ENCODE measurements at regions not wholly inside any gene's neighbourhood (a gene's known extent, or its start where the extent isn't known, plus 50 kb on each side); places are given as distances from the start of the nearest gene placed in this dataset.
A peak's percentile ranks its signal among the peaks of the same experiment; 100 is the strongest.

DNA sequence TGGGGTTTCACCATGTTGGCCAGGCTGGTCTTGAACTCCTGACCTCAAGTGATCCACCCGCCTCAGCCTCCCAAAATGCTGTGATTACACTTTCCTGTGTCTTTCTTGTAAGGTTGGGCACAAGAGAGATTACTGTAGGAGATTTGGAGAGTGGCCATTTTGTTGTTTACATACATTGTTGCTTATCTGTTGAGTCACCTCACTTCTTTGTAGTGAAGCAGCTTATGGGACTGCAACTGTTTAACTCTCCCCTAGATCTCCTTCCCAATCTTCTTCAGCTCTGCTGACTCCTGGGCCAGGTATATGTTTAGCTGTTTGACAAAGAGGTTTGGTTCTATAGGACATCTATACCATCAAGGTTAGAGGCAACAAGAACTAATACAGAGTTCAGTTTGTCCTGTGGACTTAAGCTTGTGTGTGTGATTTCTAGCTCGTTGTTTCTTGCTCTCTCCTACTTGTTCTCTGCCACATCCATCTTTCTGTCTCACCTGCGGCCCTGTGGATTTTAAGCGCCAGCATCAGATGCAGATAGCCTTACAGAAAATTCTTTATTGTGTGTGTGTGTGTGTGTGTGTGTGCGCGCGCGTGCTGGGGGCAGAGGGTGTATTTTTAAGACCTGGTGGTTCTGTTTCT lies 95.4 kb downstream of the HAUS1 start (continued):
- TF ChIP-seq ZNF280A (IDR thresholded peaks at IDR 0.05; ENCODE audit: low read depth, partially characterized antibody) = no peak
- TF ChIP-seq, protein P1, sequence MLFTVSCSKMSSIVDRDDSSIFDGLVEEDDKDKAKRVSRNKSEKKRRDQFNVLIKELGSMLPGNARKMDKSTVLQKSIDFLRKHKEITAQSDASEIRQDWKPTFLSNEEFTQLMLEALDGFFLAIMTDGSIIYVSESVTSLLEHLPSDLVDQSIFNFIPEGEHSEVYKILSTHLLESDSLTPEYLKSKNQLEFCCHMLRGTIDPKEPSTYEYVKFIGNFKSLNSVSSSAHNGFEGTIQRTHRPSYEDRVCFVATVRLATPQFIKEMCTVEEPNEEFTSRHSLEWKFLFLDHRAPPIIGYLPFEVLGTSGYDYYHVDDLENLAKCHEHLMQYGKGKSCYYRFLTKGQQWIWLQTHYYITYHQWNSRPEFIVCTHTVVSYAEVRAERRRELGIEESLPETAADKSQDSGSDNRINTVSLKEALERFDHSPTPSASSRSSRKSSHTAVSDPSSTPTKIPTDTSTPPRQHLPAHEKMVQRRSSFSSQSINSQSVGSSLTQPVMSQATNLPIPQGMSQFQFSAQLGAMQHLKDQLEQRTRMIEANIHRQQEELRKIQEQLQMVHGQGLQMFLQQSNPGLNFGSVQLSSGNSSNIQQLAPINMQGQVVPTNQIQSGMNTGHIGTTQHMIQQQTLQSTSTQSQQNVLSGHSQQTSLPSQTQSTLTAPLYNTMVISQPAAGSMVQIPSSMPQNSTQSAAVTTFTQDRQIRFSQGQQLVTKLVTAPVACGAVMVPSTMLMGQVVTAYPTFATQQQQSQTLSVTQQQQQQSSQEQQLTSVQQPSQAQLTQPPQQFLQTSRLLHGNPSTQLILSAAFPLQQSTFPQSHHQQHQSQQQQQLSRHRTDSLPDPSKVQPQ (CRISPR knock-in tag; IDR thresholded peaks at IDR 0.05; ENCODE audit: borderline replicate concordance) = no peak
- TF ChIP-seq KLF13 (tag; IDR thresholded peaks at IDR 0.05; ENCODE audit: borderline replicate concordance, low read depth) = no peak
- no peak for TF ChIP-seq ZNF785 (CRISPR knock-in tag; IDR thresholded peaks at IDR 0.05)
- TF ChIP-seq CTBP1 (IDR thresholded peaks at IDR 0.05; ENCODE audit: borderline replicate concordance) = peak; percentile 74; the same call in 1 of the 2 replicates
- TF ChIP-seq ESRRB (CRISPR knock-in tag; IDR thresholded peaks at IDR 0.05; ENCODE audit: borderline replicate concordance) = no peak
- no peak for TF ChIP-seq ZNF175 (CRISPR knock-in tag; IDR thresholded peaks at IDR 0.05; ENCODE audit: low read depth)
- no peak for TF ChIP-seq ILK (tag; IDR thresholded peaks at IDR 0.05; ENCODE audit: borderline replicate concordance, low read depth)
- TF ChIP-seq KDM5B (IDR thresholded peaks at IDR 0.05; ENCODE audit: insufficient replicate concordance, low read depth, low read length) = no peak
- peak; percentile 89 to 91 for TF ChIP-seq FOXK2 (conservative IDR thresholded peaks at IDR 0.05 in 1 of 2, IDR thresholded peaks at IDR 0.05 in 1 of 2; ENCODE audit: low read depth in 2 of 2)
- no peak for TF ChIP-seq SIN3A (IDR thresholded peaks at IDR 0.05; ENCODE audit: borderline replicate concordance in 2 of 2, control insufficient read depth in 1 of 2, low read depth in 2 of 2, low read length in 2 of 2)
- no peak for TF ChIP-seq ZKSCAN8 (CRISPR knock-in tag; IDR thresholded peaks at IDR 0.05)
- no peak for TF ChIP-seq BHLHE40 (IDR thresholded peaks at IDR 0.05; ENCODE audit: low read length)
- TF ChIP-seq POLR2B (IDR thresholded peaks at IDR 0.05; ENCODE audit: low read depth, partially characterized antibody) = no peak
- no peak for TF ChIP-seq ZSCAN29 (IDR thresholded peaks at IDR 0.05)
- TF ChIP-seq STAG1 (CRISPR knock-in tag; IDR thresholded peaks at IDR 0.05; ENCODE audit: borderline replicate concordance) = no peak
- TF ChIP-seq KDM2B (CRISPR knock-in tag; IDR thresholded peaks at IDR 0.05) = no peak
- TF ChIP-seq BACH1 (tag; IDR thresholded peaks at IDR 0.05) = 0 out of 2 replicates have a peak, but pooled peaks have one; percentile 40
- TF ChIP-seq DPF2 (IDR thresholded peaks at IDR 0.05) = peak; percentile 85
- no peak for TF ChIP-seq SMAD1 (IDR thresholded peaks at IDR 0.05; ENCODE audit: low read depth, low read length, partially characterized antibody)
- 0 out of 2 replicates have a peak, but pooled peaks have one; percentile 19 for TF ChIP-seq TEAD4 (IDR thresholded peaks at IDR 0.05; ENCODE audit: low read length)
- TF ChIP-seq TEAD4 (CRISPR knock-in tag; IDR thresholded peaks at IDR 0.05; ENCODE audit: borderline replicate concordance) = no peak
- no peak for TF ChIP-seq TCF7 (IDR thresholded peaks at IDR 0.05; ENCODE audit: borderline replicate concordance)
- TF ChIP-seq BRD4 (IDR thresholded peaks at IDR 0.05) = no peak
- no peak for TF ChIP-seq SRSF1 (IDR thresholded peaks at IDR 0.05; ENCODE audit: low read depth, low read length)
